HUES6 (cell line): ENCODE measurements at regions not wholly inside any gene's neighbourhood (a gene's known extent, or its start where the extent isn't known, plus 50 kb on each side); places are given as distances from the start of the nearest gene placed in this dataset.

Experiments
- H3K27ac ChIP-seq: 2 replicates; pipeline ENCODE4 v1.7.0; 2013; ENCODE audit warnings: low read depth, mild to moderate bottlenecking, low read length, inconsistent platforms
- H3K27me3 ChIP-seq: 2 replicates; pipeline ENCODE4 v1.6.1; 2013; ENCODE audit warnings: low read length; ENCODE audit not compliant: control insufficient read depth, insufficient read depth
- H3K36me3 ChIP-seq: 2 replicates; pipeline ENCODE4 v1.6.1; 2013; ENCODE audit warnings: low read length; ENCODE audit not compliant: control insufficient read depth, insufficient read depth
- H3K4me1 ChIP-seq: 2 replicates; pipeline ENCODE4 v1.6.1; 2013; ENCODE audit warnings: low read length; ENCODE audit not compliant: control insufficient read depth, insufficient read depth
- H3K4me3 ChIP-seq: 2 replicates; pipeline ENCODE4 v1.5.1; 2013; ENCODE audit warnings: low read depth, low read length
- H3K9ac ChIP-seq: one replicate; pipeline ENCODE4 v1.6.1; 2013; ENCODE audit warnings: mild to moderate bottlenecking, low read length
- H3K9me3 ChIP-seq: 2 replicates; pipeline ENCODE4 v1.6.1; 2013; ENCODE audit warnings: low read depth, low read length; ENCODE audit not compliant: control insufficient read depth, insufficient read depth

- no peak overlapping the region for H3K4me3 ChIP-seq
- no peak overlapping the region for H3K27ac ChIP-seq
- peaks cover 15% of the 10 kb centered on the region for H3K9me3 ChIP-seq
- no peak overlapping the region for H3K9ac ChIP-seq
- H3K27me3 ChIP-seq: peaks cover 6% of the 10 kb centered on the region; the same call in 1 of the 2 replicates
- no peaks in the 10 kb centered on the region for H3K36me3 ChIP-seq
- H3K4me1 ChIP-seq: peaks cover 3% of the 10 kb centered on the region; the same call in 1 of the 2 replicates
Measured at GRCh38 chr16:86671486-86672178, 93.3 kb downstream of the FOXL1 start.

- Histone ChIP-seq H3K4me3 (no peak overlapping the region), H3K9me3 (peaks cover 15% of the 10 kb centered on the region), H3K9ac (no peak overlapping the region), H3K4me1 (peaks cover 3% of the 10 kb centered on the region; the same call in 1 of the 2 replicates), H3K27ac (no peak overlapping the region), H3K27me3 (peaks cover 6% of the 10 kb centered on the region; the same call in 1 of the 2 replicates), H3K36me3 (no peaks in the 10 kb centered on the region)
Measured at GRCh38 chr16:86672179-86672863, 94.0 kb downstream of the FOXL1 start.

GRCh38 chr16:86673090-86673955 is 95.0 kb downstream of the FOXL1 start:
- H3K27me3 ChIP-seq: peaks cover 6% of the 10 kb centered on the region; the same call in 1 of the 2 replicates
- H3K27ac ChIP-seq: no peak overlapping the region
- no peak overlapping the region for H3K4me3 ChIP-seq
- no peaks in the 10 kb centered on the region for H3K36me3 ChIP-seq
- peaks cover 15% of the 10 kb centered on the region for H3K9me3 ChIP-seq
- H3K4me1 ChIP-seq: peaks cover 3% of the 10 kb centered on the region; the same call in 1 of the 2 replicates
- no peak overlapping the region for H3K9ac ChIP-seq

GRCh38 chr16:86673956-86674453 is 95.7 kb downstream of the FOXL1 start:
- Histone ChIP-seq H3K9ac (no peak overlapping the region), H3K36me3 (no peaks in the 10 kb centered on the region), H3K27me3 (peaks cover 6% of the 10 kb centered on the region; the same call in 1 of the 2 replicates), H3K27ac (no peak overlapping the region), H3K9me3 (peaks cover 15% of the 10 kb centered on the region), H3K4me1 (0 out of 2 replicates have a peak, but pooled peaks cover 3% of the 10 kb centered on the region), H3K4me3 (no peak overlapping the region)

GRCh38 chr16:86676254-86676670 is 97.9 kb downstream of the FOXL1 start:
- H3K27me3 ChIP-seq: peaks cover 6% of the 10 kb centered on the region; the same call in 1 of the 2 replicates
- no peak overlapping the region for H3K27ac ChIP-seq
- no peak overlapping the region for H3K9ac ChIP-seq
- no peaks in the 10 kb centered on the region for H3K4me1 ChIP-seq
- H3K36me3 ChIP-seq: no peaks in the 10 kb centered on the region
- H3K9me3 ChIP-seq: peaks cover 19% of the 10 kb centered on the region
- H3K4me3 ChIP-seq: no peak overlapping the region

DNA sequence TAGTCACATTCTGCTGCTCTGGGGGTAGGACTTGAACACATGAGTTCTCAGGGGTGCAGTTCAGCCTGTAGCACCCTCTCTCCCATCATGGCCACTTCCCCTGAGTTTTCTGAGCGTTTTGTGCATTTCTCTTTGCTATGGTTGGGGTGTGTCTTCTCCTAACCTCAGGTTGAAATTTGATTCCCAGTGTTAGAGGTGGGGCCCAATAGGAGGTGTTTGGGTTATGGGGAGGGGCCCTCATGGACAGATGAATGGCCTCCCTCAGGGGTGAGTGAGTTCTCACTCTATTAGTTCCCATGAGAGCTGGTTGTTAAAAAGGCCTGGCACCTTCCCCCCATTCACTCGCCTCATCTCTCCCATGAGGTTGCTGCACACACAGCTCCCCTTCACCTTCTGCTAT is 101.1 kb downstream of the FOXL1 start:
- Histone ChIP-seq H3K4me1 (no peaks in the 10 kb centered on the region), H3K9ac (no peak overlapping the region), H3K27ac (no peak overlapping the region), H3K9me3 (peaks cover 4% of the 10 kb centered on the region; the same call in 1 of the 2 replicates), H3K27me3 (peaks cover 9% of the 10 kb centered on the region; the same call in 1 of the 2 replicates), H3K36me3 (no peaks in the 10 kb centered on the region), H3K4me3 (no peak overlapping the region)

DNA sequence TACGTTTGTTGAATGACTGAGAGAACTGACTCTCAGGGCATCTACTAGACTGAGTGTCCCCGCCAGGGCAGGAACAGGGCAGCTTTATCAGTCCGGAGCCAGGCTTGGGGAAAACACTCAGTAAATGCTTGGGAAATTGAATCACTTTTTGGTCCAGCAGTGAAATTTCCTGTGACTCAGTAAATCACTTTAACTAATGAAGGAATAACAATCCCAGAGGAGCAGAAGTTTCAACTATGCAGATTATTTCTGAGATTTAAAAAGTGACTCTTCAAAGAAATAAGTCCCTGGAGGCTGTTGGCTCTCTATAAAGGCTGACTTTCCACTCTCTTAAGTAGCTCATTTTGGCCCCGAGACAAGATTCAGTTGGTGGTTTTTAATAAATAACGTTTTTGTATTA is 101.8 kb downstream of the FOXL1 start:
- Histone ChIP-seq H3K4me3 (no peak overlapping the region), H3K27me3 (peaks cover 6% of the 10 kb centered on the region; the same call in 1 of the 2 replicates), H3K4me1 (no peaks in the 10 kb centered on the region), H3K9me3 (peaks cover 4% of the 10 kb centered on the region; the same call in 1 of the 2 replicates), H3K36me3 (no peaks in the 10 kb centered on the region), H3K27ac (no peak overlapping the region), H3K9ac (no peak overlapping the region)

- Histone ChIP-seq H3K4me3 (no peak overlapping the region), H3K4me1 (no peaks in the 10 kb centered on the region), H3K27me3 (peaks cover 6% of the 10 kb centered on the region; the same call in 1 of the 2 replicates), H3K27ac (no peak overlapping the region), H3K36me3 (no peaks in the 10 kb centered on the region), H3K9ac (no peak overlapping the region), H3K9me3 (peaks cover 4% of the 10 kb centered on the region; the same call in 1 of the 2 replicates)
Measured at GRCh38 chr16:86680661-86681030, 102.3 kb downstream of the FOXL1 start.

DNA sequence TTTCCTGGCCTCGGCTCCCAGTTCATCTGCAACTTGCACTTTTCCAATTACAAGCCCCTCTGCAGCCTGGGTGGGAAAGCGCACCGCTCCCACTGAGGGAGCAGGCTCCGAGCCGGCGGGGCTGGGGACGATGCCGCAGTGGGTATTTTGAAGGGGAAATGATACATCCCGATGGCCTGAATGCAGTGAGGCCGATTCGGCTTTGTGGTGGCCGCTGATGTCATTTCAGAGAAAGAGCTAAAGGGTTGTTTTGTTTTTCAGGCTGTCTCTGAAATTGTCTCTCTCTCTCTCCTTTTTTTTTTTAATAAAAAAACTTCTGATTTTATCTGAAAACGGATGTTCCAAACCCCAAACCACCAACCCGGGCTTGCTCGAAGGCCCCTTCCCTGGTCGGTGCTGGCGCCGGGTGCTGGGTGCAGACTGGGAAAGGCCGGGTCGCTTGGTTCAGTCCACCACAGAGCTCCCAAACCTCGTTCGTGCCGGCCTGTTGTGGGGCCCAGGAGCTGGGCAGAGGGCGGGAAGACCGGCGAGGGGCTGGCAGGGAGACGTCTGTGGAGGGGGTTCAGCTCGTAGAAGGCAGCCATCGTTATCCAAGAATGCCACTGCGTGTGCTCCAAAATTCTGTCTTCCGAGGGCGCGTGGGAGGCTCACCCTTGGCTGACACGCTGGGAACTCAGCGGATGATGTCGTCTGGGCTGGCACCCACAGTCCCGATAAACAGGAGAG is 102.8 kb downstream of the FOXL1 start:
- H3K27me3 ChIP-seq: peaks cover 6% of the 10 kb centered on the region; the same call in 1 of the 2 replicates
- no peak overlapping the region for H3K4me3 ChIP-seq
- no peaks in the 10 kb centered on the region for H3K4me1 ChIP-seq
- H3K9ac ChIP-seq: no peak overlapping the region
- peaks cover 4% of the 10 kb centered on the region; the same call in 1 of the 2 replicates for H3K9me3 ChIP-seq
- H3K36me3 ChIP-seq: no peaks in the 10 kb centered on the region
- no peak overlapping the region for H3K27ac ChIP-seq

- Histone ChIP-seq H3K27me3 (peaks cover 6% of the 10 kb centered on the region; the same call in 1 of the 2 replicates), H3K27ac (no peak overlapping the region), H3K4me3 (no peak overlapping the region)
Measured at GRCh38 chr16:86681757-86682106, 103.4 kb downstream of the FOXL1 start.

More at GRCh38 chr16:86681757-86682106, 103.4 kb downstream of the FOXL1 start:
- no peaks in the 10 kb centered on the region for H3K36me3 ChIP-seq
- H3K4me1 ChIP-seq: no peaks in the 10 kb centered on the region
- peaks cover 4% of the 10 kb centered on the region; the same call in 1 of the 2 replicates for H3K9me3 ChIP-seq
- no peak overlapping the region for H3K9ac ChIP-seq
